RPMI7951 (cell line): ENCODE measurements at regions not wholly inside any gene's neighbourhood (a gene's known extent, or its start where the extent isn't known, plus 50 kb on each side); places are given as distances from the start of the nearest gene placed in this dataset.
"Not testable (repeated sequence)": the region's sequence is repeated elsewhere in the genome, so short reads cannot be mapped to it uniquely, and the experiment has no call there.

ENCODE experiments used
- DNase-seq: peaks from one replicate; pipeline ENCODE4 v3.0.0-alpha.2; 2012; ENCODE audit warnings: low read depth

GRCh38 chr12:18849080-18849479, 111.2 kb downstream of the CAPZA3 start:
- no peak for DNase-seq

GRCh38 chr12:18849761-18850160, 111.8 kb downstream of the CAPZA3 start:
- DNase-seq = no peak

GRCh38 chr12:18850752-18851151, 112.8 kb downstream of the CAPZA3 start:
- no peak for DNase-seq

GRCh38 chr12:18851271-18851670, 113.4 kb downstream of the CAPZA3 start:
- DNase-seq = no peak

GRCh38 chr12:18853570-18854366, 115.8 kb downstream of the CAPZA3 start:
- DNase-seq = no peak

- no peak for DNase-seq
Measured at GRCh38 chr12:18857656-18858055, 119.7 kb downstream of the CAPZA3 start.

- DNase-seq = no peak
Measured at GRCh38 chr12:18859400-18859799, 121.5 kb downstream of the CAPZA3 start.

GRCh38 chr12:18861287-18861858, 123.5 kb downstream of the CAPZA3 start:
- peak; percentile 44 for DNase-seq

GRCh38 chr12:18863769-18864500, 126.0 kb downstream of the CAPZA3 start:
- no peak for DNase-seq

GRCh38 chr12:18864900-18865561, 127.1 kb downstream of the CAPZA3 start:
- peak; percentile 90 for DNase-seq

GRCh38 chr12:18868717-18869116, 130.8 kb downstream of the CAPZA3 start:
- peak; percentile 32 for DNase-seq

GRCh38 chr12:18872770-18873169, 134.9 kb downstream of the CAPZA3 start:
- DNase-seq = no peak

- no peak for DNase-seq
Measured at GRCh38 chr12:18878676-18879180, 140.8 kb downstream of the CAPZA3 start.

GRCh38 chr12:18882690-18883089, 144.8 kb downstream of the CAPZA3 start:
- DNase-seq = no peak

GRCh38 chr12:18886962-18887361, 149.0 kb downstream of the CAPZA3 start:
- peak; percentile 52 for DNase-seq

- no peak for DNase-seq
Measured at GRCh38 chr12:18887368-18887767, 149.4 kb downstream of the CAPZA3 start.

GRCh38 chr12:18888047-18888446, 150.1 kb downstream of the CAPZA3 start:
- DNase-seq = no peak

GRCh38 chr12:18890621-18891020, 152.7 kb downstream of the CAPZA3 start:
- not testable (repeated sequence) for DNase-seq

- no peak for DNase-seq
Measured at GRCh38 chr12:18895540-18895939, 157.6 kb downstream of the CAPZA3 start.

GRCh38 chr12:18895946-18896345, 158.0 kb downstream of the CAPZA3 start:
- DNase-seq = peak; percentile 32

GRCh38 chr12:18897823-18898222, 159.9 kb downstream of the CAPZA3 start:
- no peak for DNase-seq

- peak; percentile 37 for DNase-seq
Measured at GRCh38 chr12:18898470-18898869, 160.6 kb downstream of the CAPZA3 start.
